Neuronal stem cell (in vitro differentiated cells): ENCODE measurements at regions not wholly inside any gene's neighbourhood (a gene's known extent, or its start where the extent isn't known, plus 50 kb on each side); places are given as distances from the start of the nearest gene placed in this dataset.

Experiments used
- DNase-seq: peaks from one replicate; pipeline ENCODE4 v3.0.0-alpha.2; 2013; ENCODE audit warnings: low spot score
- H2AFZ ChIP-seq: one replicate; pipeline ENCODE4 v1.6.1; 2013; ENCODE audit warnings: mild to moderate bottlenecking, low read length, inconsistent platforms
- H2AK5ac ChIP-seq: 2 replicates; pipeline ENCODE4 v1.6.1; 2013; ENCODE audit warnings: low read depth, mild to moderate bottlenecking, inconsistent platforms, low read length, moderate library complexity, mixed read lengths
- H2BK120ac ChIP-seq: 2 replicates; pipeline ENCODE4 v1.6.1; 2013; ENCODE audit warnings: low read depth, mild to moderate bottlenecking, inconsistent platforms, low read length, moderate library complexity, mixed read lengths
- H2BK12ac ChIP-seq: one replicate; pipeline ENCODE4 v1.6.1; 2013; ENCODE audit warnings: low read length, inconsistent platforms
- H2BK15ac ChIP-seq: 2 replicates; pipeline ENCODE4 v1.6.1; 2013; ENCODE audit warnings: mild to moderate bottlenecking, low read length, inconsistent platforms, mixed read lengths
- H2BK5ac ChIP-seq: one replicate; pipeline ENCODE4 v1.6.1; 2013; ENCODE audit warnings: inconsistent platforms, mild to moderate bottlenecking, low read length, moderate library complexity
- H3K14ac ChIP-seq: one replicate; pipeline ENCODE4 v1.6.1; 2013; ENCODE audit warnings: low read length, inconsistent platforms
- H3K18ac ChIP-seq: 2 replicates; pipeline ENCODE4 v1.6.1; 2013; ENCODE audit warnings: low read length, inconsistent platforms
- H3K23ac ChIP-seq: 2 replicates; pipeline ENCODE4 v1.6.1; 2013; ENCODE audit warnings: low read depth, mild to moderate bottlenecking, mixed read lengths, low read length, inconsistent platforms; ENCODE audit not compliant: poor library complexity
- H3K27ac ChIP-seq: replicated peaks from 3 replicates; pipeline ENCODE4 v1.5.1; 2013; ENCODE audit warnings: low read length, inconsistent platforms
- H3K27me3 ChIP-seq, 3 experiments: 2 replicates each; pipeline ENCODE4 v1.6.1; 2013; ENCODE audit warnings: low read length in 3 of 3, mild to moderate bottlenecking in 2 of 3, inconsistent platforms in 1 of 3, low read depth in 1 of 3, mixed read lengths in 1 of 3, moderate library complexity in 1 of 3; ENCODE audit not compliant: control insufficient read depth in 3 of 3, insufficient read depth in 3 of 3
- H3K36me3 ChIP-seq, 2 donors: replicated peaks in 1 of 2; 2 replicates each; pipeline ENCODE4 v1.6.1; 2013; ENCODE audit warnings: low read length in 2 of 2; ENCODE audit not compliant: control insufficient read depth in 2 of 2, insufficient read depth in 2 of 2
- H3K4ac ChIP-seq: 2 replicates; pipeline ENCODE4 v1.6.1; 2013; ENCODE audit warnings: inconsistent platforms, mild to moderate bottlenecking, low read length, moderate library complexity
- H3K4me1 ChIP-seq, 2 donors: 1 replicate in 1 of 2; 2 replicates in 1 of 2; pipeline ENCODE4 v1.6.1; 2013; ENCODE audit warnings: low read length in 2 of 2, low read depth in 1 of 2; ENCODE audit not compliant: control insufficient read depth in 2 of 2, insufficient read depth in 1 of 2
- H3K4me2 ChIP-seq: one replicate; pipeline ENCODE4 v1.6.1; 2013; ENCODE audit warnings: mild to moderate bottlenecking, low read length, inconsistent platforms; ENCODE audit not compliant: insufficient read depth, poor library complexity, severe bottlenecking
- H3K4me3 ChIP-seq, 2 donors: 2 replicates each; pipeline ENCODE4 v1.5.1; 2013; ENCODE audit warnings: low read length in 2 of 2, mild to moderate bottlenecking in 2 of 2, inconsistent platforms in 1 of 2, moderate library complexity in 1 of 2
- H3K79me1 ChIP-seq: one replicate; pipeline ENCODE4 v1.6.1; 2013; ENCODE audit warnings: low read depth, mild to moderate bottlenecking, inconsistent platforms, low read length, moderate library complexity
- H3K9ac ChIP-seq: one replicate; pipeline ENCODE4 v1.6.1; 2013; ENCODE audit warnings: mild to moderate bottlenecking, low read depth, low read length, inconsistent platforms; ENCODE audit not compliant: poor library complexity
- H3K9me3 ChIP-seq, 2 donors: replicated peaks in 1 of 2; 2 replicates each; pipeline versions ENCODE3 to v1.6.1; 2013; ENCODE audit warnings: low read length in 2 of 2, mild to moderate bottlenecking in 2 of 2, inconsistent platforms in 1 of 2, low read depth in 1 of 2, mixed read lengths in 1 of 2, moderate library complexity in 1 of 2; ENCODE audit not compliant: control insufficient read depth in 2 of 2, insufficient read depth in 1 of 2
- H4K8ac ChIP-seq: one replicate; pipeline ENCODE4 v1.6.1; 2013; ENCODE audit warnings: low read depth, mild to moderate bottlenecking, inconsistent platforms, low read length, moderate library complexity
- H4K91ac ChIP-seq: one replicate; pipeline ENCODE4 v1.6.1; 2013; ENCODE audit warnings: low read length, low read depth, mild to moderate bottlenecking, inconsistent platforms; ENCODE audit not compliant: poor library complexity
- WGBS, 2 donors: extraction: QIAGEN DNeasy Blood & Tissue Kit; methylation state at CpG; one replicate each; pipeline ENCODE4 v1.1.7; 2013; ENCODE audit warnings: missing lambda C conversion rate in 2 of 2, mixed read lengths in 1 of 2; ENCODE audit not compliant: insufficient read length in 2 of 2, insufficient replicate concordance in 1 of 2; ENCODE audit errors: extremely low coverage in 2 of 2; 5-methylcytosine and 5-hydroxymethylcytosine counted together

- Histone ChIP-seq H4K91ac (no peak overlapping the region), H3K4ac (no peak overlapping the region), H3K9me3 (no peaks in the 10 kb centered on the region), H3K4me3 (no peak overlapping the region), H3K36me3 (no peaks in the 10 kb centered on the region), H3K27ac (no peak overlapping the region), H2BK12ac (no peak overlapping the region), H3K9ac (no peak overlapping the region), H2AK5ac (no peak overlapping the region), H2BK5ac (no peak overlapping the region), H3K79me1 (no peaks in the 10 kb centered on the region), H2BK15ac (no peak overlapping the region), H3K14ac (no peak overlapping the region), H3K18ac (no peak overlapping the region), H3K4me2 (no peak overlapping the region), H4K8ac (no peak overlapping the region), H3K4me1 (peaks cover 0 to 1% of the 10 kb centered on the region in 2 donors), H3K27me3 (no peaks in the 10 kb centered on the region), H2BK120ac (no peak overlapping the region), H3K23ac (no peak overlapping the region), H2AFZ (no peak overlapping the region)
- no peak for DNase-seq
- WGBS, 2 donors = no CpG with 5 or more reads among the region's 1 CpG
Measured at GRCh38 chr5:158383486-158383885, 524.5 kb upstream of the CLINT1 start.

GRCh38 chr5:158382473-158382872 lies 523.5 kb upstream of the CLINT1 start:
- no peak overlapping the region for H4K8ac ChIP-seq
- H2BK120ac ChIP-seq = no peak overlapping the region
- H3K4ac ChIP-seq = no peak overlapping the region
- H3K4me1 ChIP-seq = peaks cover 0 to 1% of the 10 kb centered on the region in 2 donors
- no peak overlapping the region for H2BK5ac ChIP-seq
- H3K4me2 ChIP-seq = no peak overlapping the region
- no peak overlapping the region for H3K18ac ChIP-seq
- no peaks in the 10 kb centered on the region for H3K9me3 ChIP-seq
- no peak overlapping the region for H3K14ac ChIP-seq
- no peaks in the 10 kb centered on the region for H3K79me1 ChIP-seq
- no peak overlapping the region for H3K23ac ChIP-seq
- no CpG with 5 or more reads among the region's 2 CpGs for WGBS, 2 donors
- H2BK15ac ChIP-seq = no peak overlapping the region
- no peaks in the 10 kb centered on the region for H3K36me3 ChIP-seq
- no peak overlapping the region for H3K27ac ChIP-seq
- no peak overlapping the region for H2AFZ ChIP-seq
- H3K9ac ChIP-seq = no peak overlapping the region
- H2AK5ac ChIP-seq = no peak overlapping the region
- H2BK12ac ChIP-seq = no peak overlapping the region
- DNase-seq = no peak
- H4K91ac ChIP-seq = no peak overlapping the region
- H3K27me3 ChIP-seq = no peaks in the 10 kb centered on the region
- H3K4me3 ChIP-seq = no peak overlapping the region

- Histone ChIP-seq H2BK120ac (no peak overlapping the region), H3K36me3 (no peaks in the 10 kb centered on the region)
Measured at GRCh38 chr5:158381614-158382160, 522.7 kb upstream of the CLINT1 start.

GRCh38 chr5:158380661-158381060 lies 521.7 kb upstream of the CLINT1 start:
- Histone ChIP-seq H3K9ac (no peak overlapping the region), H2BK5ac (no peak overlapping the region), H2BK15ac (no peak overlapping the region), H3K36me3 (no peaks in the 10 kb centered on the region), H3K27ac (no peak overlapping the region), H3K14ac (no peak overlapping the region), H4K91ac (no peak overlapping the region), H3K9me3 (no peaks in the 10 kb centered on the region), H2BK120ac (no peak overlapping the region), H3K4me1 (peaks cover 0 to 1% of the 10 kb centered on the region in 2 donors), H4K8ac (no peak overlapping the region), H3K27me3 (no peaks in the 10 kb centered on the region), H2AFZ (no peak overlapping the region), H2BK12ac (no peak overlapping the region), H3K23ac (no peak overlapping the region), H3K79me1 (no peaks in the 10 kb centered on the region), H3K4ac (no peak overlapping the region), H3K4me2 (no peak overlapping the region), H2AK5ac (no peak overlapping the region), H3K18ac (no peak overlapping the region), H3K4me3 (peak overlapping the region in 1 of 2 donors; percentile 34)
- DNase-seq = no peak
- whole genome bisulfite sequencing, 2 donors = no CpG with 5 or more reads among the region's 5 CpGs

More at GRCh38 chr5:158381614-158382160, 522.7 kb upstream of the CLINT1 start:
- H3K27me3 ChIP-seq = no peaks in the 10 kb centered on the region
- no peak overlapping the region for H3K4ac ChIP-seq
- H2BK12ac ChIP-seq = no peak overlapping the region
- no peaks in the 10 kb centered on the region for H3K79me1 ChIP-seq
- no CpG with 5 or more reads among the region's 4 CpGs for WGBS, 2 donors
- no peak overlapping the region for H4K8ac ChIP-seq
- no peak for DNase-seq
- H2BK5ac ChIP-seq = no peak overlapping the region
- H4K91ac ChIP-seq = no peak overlapping the region
- H2BK15ac ChIP-seq = no peak overlapping the region
- H2AK5ac ChIP-seq = no peak overlapping the region
- no peak overlapping the region for H2AFZ ChIP-seq
- peaks cover 0 to 1% of the 10 kb centered on the region in 2 donors for H3K4me1 ChIP-seq
- H3K9me3 ChIP-seq = no peaks in the 10 kb centered on the region
- H3K9ac ChIP-seq = no peak overlapping the region
- no peak overlapping the region for H3K4me2 ChIP-seq
- no peak overlapping the region for H3K23ac ChIP-seq
- no peak overlapping the region for H3K4me3 ChIP-seq
- no peak overlapping the region for H3K18ac ChIP-seq
- no peak overlapping the region for H3K27ac ChIP-seq
- no peak overlapping the region for H3K14ac ChIP-seq
